HG03159 (cell line): ENCODE measurements at regions not wholly inside any gene's neighbourhood (a gene's known extent, or its start where the extent isn't known, plus 50 kb on each side); places are given as distances from the start of the nearest gene placed in this dataset.

Experiments
- ATAC-seq: cut with Tn5 transposase; IDR thresholded peaks from one replicate; pipeline ENCODE4 v1.9.1; 2021; ENCODE audit warnings: mild to moderate bottlenecking, moderate library complexity; ENCODE audit not compliant: unreplicated experiment

- no peak for ATAC-seq
Observed at GRCh38 chr1:219113261-219113660, 60.4 kb upstream of the LYPLAL1 start.

GRCh38 chr1:219114014-219114413 lies 59.7 kb upstream of the LYPLAL1 start:
- ATAC-seq: no peak

GRCh38 chr1:219119839-219120238 lies 53.8 kb upstream of the LYPLAL1 start:
- ATAC-seq: no peak

GRCh38 chr1:219120624-219121544 lies 52.8 kb upstream of the LYPLAL1 start:
- ATAC-seq: no peak

- ATAC-seq: no peak
Observed at GRCh38 chr1:219121679-219122078, 52.0 kb upstream of the LYPLAL1 start.

GRCh38 chr1:219123036-219123435 lies 50.6 kb upstream of the LYPLAL1 start:
- no peak for ATAC-seq
